Sciatic nerve (tissue), 2 donors: ENCODE measurements at regions not wholly inside any gene's neighbourhood (a gene's known extent, or its start where the extent isn't known, plus 50 kb on each side); places are given as distances from the start of the nearest gene placed in this dataset.

Experiments
- ATAC-seq: fragments of 200-7000 bp; cut with Tn5 transposase; one replicate; pipeline ENCODE4 v1.9.1; 2020; ENCODE audit warnings: mild to moderate bottlenecking, moderate library complexity
- DNase-seq: peaks from one replicate; pipeline ENCODE4 v3.0.0-alpha.2; 2020; ENCODE audit warnings: low spot score
- intact Hi-C: fragments of 100-400 bp; cut with DNase I; formaldehyde crosslinking; loops from one replicate; pipeline ENCODE4 v1.14.2; 2022
- donor health status: DM: no; HTN: no; CAD: no.
- donor health status: DM: no; HTN: no; CAD: no.

DNA sequence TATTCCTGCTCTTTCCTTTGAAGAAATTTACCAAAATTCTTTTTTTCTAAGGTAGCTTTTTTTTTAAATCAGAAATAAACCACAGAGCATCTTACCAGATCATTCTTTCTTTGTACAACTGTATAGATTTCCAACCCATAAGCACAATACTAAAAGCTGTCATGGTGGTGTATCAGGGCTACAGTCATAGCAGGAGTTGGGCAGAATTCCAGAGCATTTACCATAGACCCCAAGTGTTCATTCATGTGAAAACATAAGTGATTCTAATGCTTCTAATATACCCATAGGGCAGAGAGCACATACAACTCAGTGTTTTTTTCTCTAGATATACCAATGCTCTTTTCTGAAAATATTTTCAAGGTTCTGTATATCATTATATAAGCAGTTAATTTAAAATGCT lies 392.5 kb downstream of the FRK start:
- intact Hi-C loops: no loop called here
- DNase-seq (no peak), ATAC-seq (no peak)

DNA sequence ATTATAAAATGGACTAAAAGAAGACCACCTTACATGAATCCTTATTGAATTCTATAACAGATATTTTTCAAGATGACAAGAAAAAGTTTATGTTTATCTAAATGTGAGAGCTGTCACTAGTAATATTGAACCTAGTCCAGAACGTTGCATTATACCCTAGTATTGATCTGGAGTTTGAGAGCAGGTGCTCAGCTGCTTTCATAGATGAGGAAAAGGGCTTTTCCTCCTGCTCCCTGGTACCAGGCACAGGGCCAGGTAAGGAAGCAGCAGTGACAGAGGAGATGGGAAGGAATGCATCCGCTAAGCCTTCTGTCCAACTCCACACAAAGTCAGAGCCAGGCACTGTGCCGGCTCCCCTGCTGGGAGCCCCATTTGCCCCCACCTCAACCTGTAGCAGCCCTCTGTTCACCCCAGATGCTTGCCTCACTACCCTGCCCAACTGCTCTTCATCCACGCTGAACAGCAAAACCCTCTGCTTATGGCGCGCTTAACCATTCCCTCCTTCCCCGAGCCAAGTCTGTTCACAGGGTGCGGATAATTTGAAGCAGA lies 393.1 kb downstream of the FRK start:
- ATAC-seq: no peak
- DNase-seq: no peak
- intact Hi-C loops: no loop called here

DNA sequence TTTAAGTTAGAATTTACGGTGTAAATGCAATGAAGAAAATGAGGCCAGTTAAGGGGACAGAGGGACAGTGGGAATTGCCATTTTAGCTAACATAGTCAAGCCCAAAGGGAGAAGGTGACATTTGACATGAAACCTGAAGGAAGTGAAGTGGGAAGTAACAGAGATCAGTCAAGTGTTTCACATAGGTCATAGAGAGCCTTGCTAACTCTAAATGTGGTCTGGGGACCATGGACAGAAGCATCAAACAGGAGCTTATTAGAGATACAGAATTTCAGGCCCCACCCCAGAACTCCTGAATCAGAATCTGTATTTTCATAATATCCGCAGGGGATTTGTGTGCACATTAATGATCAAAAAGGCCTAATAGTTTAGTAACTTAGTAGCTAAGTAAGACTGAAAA lies 393.7 kb downstream of the FRK start:
- intact Hi-C loops: no loop called here
- DNase-seq (no peak), ATAC-seq (no peak)

DNA sequence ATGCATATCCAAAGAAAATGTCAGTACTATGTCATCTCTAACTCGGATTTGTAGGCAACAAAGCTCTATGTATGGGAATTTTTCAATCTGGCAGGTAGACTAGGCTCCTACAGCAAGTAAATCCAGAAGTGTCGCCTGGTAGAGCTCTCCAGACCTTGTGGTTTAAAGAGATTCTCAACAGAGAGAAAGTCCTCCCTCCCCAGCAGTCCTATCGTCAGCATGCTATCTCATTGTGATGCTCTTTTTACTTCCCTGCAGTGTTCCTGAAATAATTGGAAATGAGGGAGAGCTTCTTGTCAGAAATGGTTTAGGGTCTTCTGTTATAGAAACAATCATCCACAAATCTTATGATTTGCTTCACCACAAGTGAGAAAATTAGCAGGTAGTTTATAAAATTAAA lies 395.4 kb downstream of the FRK start:
- no peak for DNase-seq
- intact Hi-C loops: no loop called here
- no peak for ATAC-seq

DNA sequence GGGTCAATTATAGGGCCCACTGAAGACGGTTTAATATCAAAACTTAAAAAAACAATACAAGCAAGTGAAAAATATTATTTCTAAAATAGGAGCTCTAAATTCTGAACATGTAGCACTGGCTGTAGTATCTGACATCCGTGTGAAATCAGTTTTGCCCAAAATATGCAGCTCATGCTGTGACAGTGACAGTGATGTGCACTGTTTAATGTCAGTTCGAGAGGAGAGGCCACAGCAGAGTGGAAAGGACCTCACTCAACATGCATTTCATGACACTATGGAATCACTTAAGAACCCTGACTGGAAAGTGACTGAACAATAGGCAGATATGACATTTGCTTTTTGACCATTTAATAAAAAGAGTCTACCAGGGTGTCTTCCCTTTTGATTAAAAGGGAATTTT lies 397.0 kb downstream of the FRK start:
- no peak for DNase-seq
- no peak for ATAC-seq
- intact Hi-C loops: no loop called here

DNA sequence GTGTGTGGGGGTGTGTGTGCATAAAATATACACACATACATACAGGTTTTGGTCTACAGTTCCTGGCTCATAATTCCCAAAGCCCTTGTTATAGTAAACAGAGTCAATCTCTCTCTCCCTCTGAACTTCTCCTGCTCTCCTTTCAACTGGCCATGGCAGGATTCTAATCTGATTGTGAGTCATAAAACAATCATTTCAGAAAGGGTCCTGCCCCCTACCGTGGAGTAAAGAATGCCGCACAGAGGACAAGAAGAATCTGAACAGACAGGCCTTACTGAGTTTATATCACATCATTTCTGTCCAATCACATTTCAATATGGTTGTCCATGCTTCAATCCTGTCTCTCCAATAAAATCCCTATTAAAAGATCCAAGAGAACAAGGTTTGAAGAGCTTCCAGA lies 416.9 kb downstream of the FRK start:
- intact Hi-C loops: no loop called here
- no peak for ATAC-seq
- DNase-seq: no peak

DNA sequence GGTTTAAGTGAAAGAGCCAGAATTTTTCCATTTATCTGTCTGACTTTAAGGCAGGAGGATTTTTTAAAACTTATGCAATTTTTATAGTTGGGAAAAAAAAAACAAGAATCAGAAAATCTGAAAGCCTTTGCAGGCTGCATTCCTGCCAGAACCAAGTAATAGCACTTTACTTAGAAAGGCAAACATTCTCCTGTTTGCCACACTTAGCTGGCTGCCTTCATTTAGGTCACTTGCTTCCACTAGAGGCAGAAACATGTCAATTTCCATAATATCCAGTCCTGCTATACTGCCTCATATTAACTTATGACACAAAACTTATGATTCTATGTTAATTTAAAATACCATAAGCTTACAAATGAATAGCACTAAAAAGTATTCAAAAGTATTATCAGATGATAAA lies 425.8 kb downstream of the FRK start:
- DNase-seq: no peak
- intact Hi-C loops: no loop called here
- no peak for ATAC-seq

DNA sequence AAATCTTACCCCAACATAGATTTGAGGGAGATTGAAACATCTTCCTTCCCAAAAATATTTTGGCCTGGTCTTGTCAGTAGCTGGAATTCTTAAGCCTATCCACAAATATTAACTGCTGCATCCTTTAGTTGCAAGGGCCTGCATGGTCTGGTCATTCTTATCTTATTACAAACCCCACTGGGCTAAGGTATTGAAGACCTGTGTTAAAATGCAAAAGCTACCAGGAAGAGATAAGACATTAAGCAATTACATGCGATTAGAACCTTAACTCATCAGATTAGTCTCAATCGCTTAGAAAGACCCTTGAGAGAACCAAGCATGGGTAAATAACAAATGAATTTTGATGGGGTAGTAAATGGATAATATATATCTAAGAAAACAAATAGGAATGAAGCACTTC lies 426.6 kb downstream of the FRK start:
- no peak for ATAC-seq
- intact Hi-C loops: no loop called here

DNA sequence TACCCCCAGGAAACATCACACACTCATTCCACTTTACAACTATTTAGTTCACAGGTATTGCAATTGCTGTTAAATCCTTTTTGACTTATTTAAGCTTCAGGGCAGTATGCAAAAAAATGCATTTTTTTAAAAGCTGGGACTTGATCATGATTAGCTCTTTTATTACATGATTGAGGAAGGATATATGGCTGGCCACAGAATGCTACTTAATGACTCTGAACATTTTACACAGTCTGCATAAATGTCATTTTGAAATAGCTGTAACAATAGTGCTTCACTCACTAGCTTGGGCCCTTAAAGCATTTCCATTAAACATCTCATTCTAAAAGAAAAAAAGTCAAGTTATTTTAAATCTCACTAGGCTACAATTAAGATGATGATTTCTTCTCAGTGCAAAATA lies 429.7 kb downstream of the FRK start:
- intact Hi-C loops: no loop called here
- ATAC-seq (no peak), DNase-seq (no peak)

More for the DNA sequence above, 426.6 kb downstream of the FRK start:
- no peak for DNase-seq

DNA sequence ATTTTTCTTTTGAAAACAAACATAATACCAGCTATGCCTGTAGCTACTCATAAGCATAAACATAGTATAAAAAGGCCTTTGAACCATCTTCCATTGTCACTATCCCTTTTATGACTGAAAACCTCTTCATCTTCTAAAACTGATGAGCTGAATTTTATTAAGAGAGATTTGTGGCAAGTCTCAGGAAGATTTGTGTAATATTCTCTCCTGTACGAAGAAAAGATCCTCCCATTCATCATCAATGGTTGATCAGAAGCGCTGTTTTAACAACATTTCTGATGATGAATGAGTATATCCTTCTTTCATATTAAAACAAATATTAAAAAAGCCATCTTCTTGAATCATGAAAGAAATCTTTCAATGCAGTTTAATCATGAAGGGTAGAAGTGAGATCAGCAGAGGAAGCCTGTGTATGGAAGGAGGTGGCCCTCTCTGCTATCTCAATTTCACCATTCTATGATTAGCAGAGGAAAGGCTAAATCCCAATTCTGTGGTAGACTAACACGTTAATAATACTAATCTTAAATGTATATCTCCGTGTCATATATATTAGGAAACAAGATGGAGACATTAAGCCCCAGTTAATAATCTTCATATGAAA lies 430.2 kb downstream of the FRK start:
- no peak for DNase-seq
- no peak for ATAC-seq
- intact Hi-C loops: no loop called here

DNA sequence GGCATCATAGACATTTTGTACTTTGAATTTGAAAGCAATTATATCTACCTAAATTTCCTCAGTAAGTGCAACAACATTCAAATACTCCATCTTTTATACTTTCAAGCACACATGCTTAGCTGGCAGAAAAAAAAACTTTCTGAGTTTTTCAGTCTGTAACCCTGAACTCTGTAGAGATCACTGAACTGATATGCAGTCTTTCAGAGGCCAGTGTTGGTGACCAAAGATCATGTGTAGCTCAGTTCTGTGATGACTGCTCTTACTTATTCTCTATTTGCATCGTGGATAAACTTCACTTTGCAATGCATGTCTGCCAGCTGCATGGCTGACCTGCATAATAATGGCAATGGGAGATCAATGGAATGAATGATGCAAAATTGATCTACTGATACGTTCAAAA lies 431.3 kb downstream of the FRK start:
- no peak for ATAC-seq
- no peak for DNase-seq
- intact Hi-C loops: no loop called here

DNA sequence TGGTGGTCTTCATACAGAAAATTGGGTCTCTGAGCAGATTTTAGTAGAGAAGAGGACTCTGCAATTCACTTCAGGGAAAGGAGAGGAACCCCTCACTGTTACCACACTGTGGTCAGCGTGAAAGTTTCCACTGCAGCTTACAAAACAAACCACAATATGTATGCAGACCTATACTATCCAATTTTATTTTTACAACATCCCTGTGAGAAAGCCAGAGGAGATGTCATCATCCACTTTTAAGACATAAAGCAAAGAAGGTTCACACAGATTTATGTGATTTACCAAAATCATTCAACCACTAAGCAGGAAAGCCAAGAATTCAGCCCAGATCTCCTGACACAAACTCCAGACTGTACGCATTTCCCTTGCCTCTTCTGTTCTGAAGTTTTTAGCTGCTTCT lies 442.4 kb downstream of the FRK start:
- ATAC-seq (no peak), DNase-seq (no peak)
- intact Hi-C loops: no loop called here

DNA sequence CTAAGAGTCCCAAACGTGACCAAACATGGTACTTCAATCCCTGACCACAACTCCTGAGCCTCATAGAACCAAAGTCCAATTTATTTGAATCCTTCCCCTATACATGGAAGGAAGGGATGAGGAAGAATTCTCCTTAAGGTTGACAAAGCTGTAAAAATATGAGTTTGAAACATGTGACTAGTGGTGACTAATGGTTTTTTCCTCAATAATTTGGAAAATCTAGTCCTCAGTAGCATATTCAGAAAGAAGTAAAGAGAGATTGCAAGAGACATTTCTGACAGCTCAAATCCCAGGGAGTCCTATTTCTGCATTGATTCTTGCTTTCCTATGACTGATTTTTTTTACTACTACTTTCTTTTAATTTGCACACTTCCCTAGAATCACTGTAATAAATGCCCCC lies 443.7 kb downstream of the FRK start:
- ATAC-seq: no peak
- no peak for DNase-seq
- intact Hi-C loops: no loop called here

DNA sequence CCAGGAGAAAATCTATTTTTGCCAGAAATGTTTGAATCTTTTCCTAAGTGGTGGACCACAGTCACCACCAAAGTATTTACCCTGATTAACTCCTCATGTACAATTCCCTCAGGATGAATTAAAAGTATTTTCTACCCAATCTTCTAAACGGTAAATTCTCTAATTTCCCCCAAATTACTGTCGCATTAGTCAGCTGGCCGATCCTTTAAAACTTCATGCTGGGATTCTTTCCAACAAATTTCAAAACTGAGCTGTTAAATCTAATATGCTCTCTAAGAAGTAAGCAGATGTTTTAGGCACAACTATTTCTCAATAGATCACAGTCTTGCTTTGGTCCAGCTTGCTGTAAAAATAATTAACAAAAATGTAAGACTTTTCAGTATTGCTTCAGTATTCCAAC lies 447.2 kb downstream of the FRK start:
- ATAC-seq (peak; percentile 87), DNase-seq (no peak)
- intact Hi-C loops: no loop called here

DNA sequence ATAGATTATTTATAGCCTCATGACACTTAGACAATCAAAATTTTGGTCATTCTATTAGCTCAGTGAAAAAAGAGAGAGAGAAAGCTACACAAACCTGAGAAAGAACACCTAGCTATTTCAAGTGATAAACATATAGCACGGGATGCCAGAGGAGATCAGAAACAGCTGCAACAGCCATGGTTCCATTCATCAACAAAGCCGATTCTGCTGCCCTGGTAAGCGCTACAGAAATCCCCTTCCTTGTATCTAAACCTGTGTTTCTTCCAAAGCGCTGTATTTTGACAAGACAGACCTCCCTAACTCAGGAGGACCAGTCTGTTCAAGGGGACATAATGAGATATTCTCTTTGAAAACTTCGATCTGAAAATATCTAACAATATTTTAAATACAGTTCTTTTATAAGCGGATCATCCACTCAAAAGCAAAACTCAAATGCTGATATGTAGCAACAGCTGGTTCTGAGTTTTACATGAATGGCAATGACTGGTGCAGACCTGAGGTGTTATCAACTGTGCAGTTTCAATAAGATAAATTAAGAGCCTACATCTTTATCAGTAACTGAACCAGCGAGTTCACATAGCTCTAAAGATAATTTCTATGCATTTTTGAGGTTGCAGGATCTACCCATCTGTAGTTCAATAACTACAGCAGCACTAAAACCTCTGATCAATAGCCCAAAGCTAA lies 447.8 kb downstream of the FRK start:
- DNase-seq (no peak), ATAC-seq (peak; percentile 58)
- intact Hi-C loops: no loop called here

DNA sequence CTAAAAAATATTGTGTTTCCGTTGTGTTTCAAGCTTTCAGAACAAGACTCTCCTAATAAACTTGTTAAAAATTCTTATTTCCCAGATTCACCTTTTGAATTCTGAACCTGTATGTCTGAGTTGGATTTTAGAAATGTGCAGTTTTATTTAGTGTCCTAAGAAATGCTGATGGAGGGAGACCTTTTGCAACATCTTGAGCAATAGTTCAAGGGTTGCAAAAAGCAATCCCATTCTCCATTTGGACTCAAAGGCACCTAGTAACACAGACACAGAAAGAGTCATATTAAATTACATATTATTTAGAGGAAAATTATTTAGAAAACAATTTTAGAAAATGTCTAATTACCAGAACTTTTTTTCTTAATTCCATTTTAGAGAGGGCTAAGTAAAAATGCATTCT lies 448.5 kb downstream of the FRK start:
- DNase-seq: no peak
- ATAC-seq: peak; percentile 68
- intact Hi-C loops: no loop called here

DNA sequence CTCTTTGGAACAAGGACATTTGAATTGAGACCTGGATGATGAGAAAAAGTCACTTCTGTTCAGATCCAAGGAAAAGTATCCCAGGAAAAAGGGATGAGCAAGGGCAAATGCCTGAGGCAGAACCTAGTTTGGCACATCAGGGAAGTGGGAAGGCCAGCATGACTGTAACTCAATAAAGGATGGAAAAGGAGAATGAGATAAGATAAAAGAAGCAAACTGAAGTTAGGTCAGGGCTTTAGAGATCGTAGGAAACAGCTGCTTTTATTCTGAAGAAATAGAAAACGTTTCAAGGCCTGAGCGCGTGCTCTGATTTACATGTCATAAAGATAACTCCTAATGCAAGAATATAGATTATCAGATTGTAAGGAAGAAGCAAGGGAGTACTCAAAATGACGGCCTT lies 450.0 kb downstream of the FRK start:
- ATAC-seq: no peak
- DNase-seq: no peak
- intact Hi-C loops: no loop called here

DNA sequence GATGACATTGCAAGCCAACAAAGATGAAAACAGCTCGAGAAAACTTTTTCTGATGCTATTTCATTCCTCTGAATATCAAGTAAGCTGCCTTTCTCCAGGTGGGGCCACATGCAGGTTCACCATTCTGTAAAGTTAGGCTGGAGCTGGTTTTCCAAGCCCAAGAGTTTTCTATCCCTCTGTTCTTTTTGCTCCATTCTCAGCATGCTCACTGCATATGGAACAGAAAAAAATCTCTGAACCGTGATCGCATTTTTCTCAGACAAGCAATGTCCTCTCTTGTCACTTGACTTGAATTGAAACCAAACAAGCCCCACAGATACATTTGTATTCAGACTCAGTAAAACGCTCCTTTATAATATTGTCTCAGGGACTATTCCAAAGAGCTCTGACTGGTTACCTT lies 451.6 kb downstream of the FRK start:
- no peak for DNase-seq
- intact Hi-C loops: no loop called here
- no peak for ATAC-seq

DNA sequence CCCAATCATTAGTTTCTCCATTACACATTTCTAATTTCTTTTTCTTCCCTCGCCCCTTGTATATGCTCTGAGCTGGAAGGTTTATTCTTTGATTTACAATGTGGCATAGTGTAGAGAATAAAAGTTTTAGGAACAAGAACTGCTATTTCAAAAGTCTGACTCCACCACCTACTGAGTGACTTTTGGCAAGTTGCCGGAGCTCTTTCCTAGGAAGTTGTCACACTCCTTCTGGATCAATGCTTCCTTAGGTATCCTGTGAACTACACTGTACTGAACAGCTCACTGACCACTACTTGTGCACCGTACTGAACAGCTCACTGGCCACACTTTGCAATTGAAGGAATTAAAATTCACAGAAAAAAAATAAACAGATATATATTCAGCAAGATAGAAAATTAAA lies 458.2 kb downstream of the FRK start:
- DNase-seq: no peak
- intact Hi-C loops: no loop called here

DNA sequence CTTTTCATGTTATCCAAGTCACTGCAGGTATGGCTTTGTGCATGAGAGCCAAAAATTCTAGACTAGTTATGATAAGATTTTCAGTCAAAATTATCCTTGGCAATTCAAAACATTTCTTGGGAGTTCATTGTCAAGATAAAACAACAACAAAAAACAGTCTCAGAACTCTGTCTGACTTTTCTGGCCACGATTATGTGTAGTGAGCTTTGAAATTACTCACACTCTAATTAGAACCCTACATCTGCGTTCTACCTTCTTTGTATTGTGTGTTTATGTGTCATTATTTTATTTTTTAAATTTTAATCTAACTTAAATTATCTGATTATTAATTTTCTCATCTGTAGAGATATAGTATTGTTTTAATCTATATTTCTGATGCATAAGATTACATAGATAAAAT lies 459.2 kb downstream of the FRK start:
- DNase-seq (no peak), ATAC-seq (no peak)
- intact Hi-C loops: no loop called here

More for the DNA sequence above, 458.2 kb downstream of the FRK start:
- no peak for ATAC-seq

DNA sequence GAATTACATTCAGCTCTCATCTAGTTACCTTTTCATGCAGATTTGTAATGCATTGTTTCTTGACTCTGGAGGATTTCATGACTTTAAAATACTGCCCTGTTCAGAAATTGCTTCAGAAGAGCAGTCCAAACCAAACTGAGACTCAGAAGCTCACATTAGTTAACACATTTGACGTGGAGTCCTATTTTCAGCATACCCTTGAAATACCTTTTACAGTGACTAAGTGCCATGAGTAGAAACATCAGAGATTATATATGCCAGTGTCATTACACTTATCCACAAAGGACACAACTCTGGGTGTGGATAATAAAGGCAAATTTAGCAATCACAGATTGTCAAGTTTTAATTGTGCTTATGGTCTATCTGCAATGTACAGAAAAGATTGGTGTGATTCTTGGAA lies 459.6 kb downstream of the FRK start:
- ATAC-seq: no peak
- intact Hi-C loops: no loop called here
- no peak for DNase-seq
